Nephron progenitor cell (in vitro differentiated cells): ENCODE measurements at regions not wholly inside any gene's neighbourhood (a gene's known extent, or its start where the extent isn't known, plus 50 kb on each side); places are given as distances from the start of the nearest gene placed in this dataset.

Experiments
- DNase-seq: peaks from one replicate; pipeline ENCODE4 v3.0.0; 2021
- H3K27ac Mint-ChIP-seq: 2 replicates; pipeline ENCODE4 v1.8.0; 2021; ENCODE audit warnings: mild to moderate bottlenecking, moderate library complexity, mixed read lengths
- H3K27me3 Mint-ChIP-seq: 2 replicates; pipeline ENCODE4 v1.8.0; 2021; ENCODE audit warnings: mild to moderate bottlenecking, low read depth, mixed read lengths; ENCODE audit not compliant: poor library complexity
- H3K36me3 Mint-ChIP-seq: 2 replicates; pipeline ENCODE4 v1.8.0; 2021; ENCODE audit warnings: low read depth, mixed read lengths
- H3K4me1 Mint-ChIP-seq: 2 replicates; pipeline ENCODE4 v1.8.0; 2021; ENCODE audit warnings: mixed read lengths
- H3K4me3 Mint-ChIP-seq: 2 replicates; pipeline ENCODE4 v1.8.0; 2021; ENCODE audit warnings: mild to moderate bottlenecking, moderate library complexity, mixed read lengths
- H3K9me3 Mint-ChIP-seq: 2 replicates; pipeline ENCODE4 v1.8.0; 2021; ENCODE audit warnings: mild to moderate bottlenecking, moderate library complexity, mixed read lengths
- CTCF ChIP-seq: fragments of 200-600 bp; sonication (generic); IDR thresholded peaks from 2 replicates; pipeline ENCODE4 v1.5.0; 2021; ENCODE audit warnings: antibody characterized with exemption

- H3K9me3 Mint-ChIP-seq: no peaks in the 10 kb centered on the region
Observed at GRCh38 chr18:44507729-44508325, 172.9 kb upstream of the SETBP1 start.

GRCh38 chr18:44508474-44508873, 172.2 kb upstream of the SETBP1 start:
- Mint-ChIP-seq H3K27me3 (peaks cover 6% of the 10 kb centered on the region), H3K4me1 (no peaks in the 10 kb centered on the region), H3K27ac (no peak overlapping the region), H3K36me3 (no peaks in the 10 kb centered on the region), H3K9me3 (no peaks in the 10 kb centered on the region), H3K4me3 (no peak overlapping the region)
- TF ChIP-seq CTCF: no peak
- no peak for DNase-seq

More at GRCh38 chr18:44507729-44508325, 172.9 kb upstream of the SETBP1 start:
- Mint-ChIP-seq H3K27me3 (peaks cover 7% of the 10 kb centered on the region), H3K4me3 (no peak overlapping the region), H3K27ac (no peak overlapping the region), H3K4me1 (no peaks in the 10 kb centered on the region), H3K36me3 (no peaks in the 10 kb centered on the region)
- DNase-seq: no peak
- TF ChIP-seq CTCF: no peak

GRCh38 chr18:44509048-44509447, 171.6 kb upstream of the SETBP1 start:
- no peaks in the 10 kb centered on the region for H3K36me3 Mint-ChIP-seq
- no peaks in the 10 kb centered on the region for H3K9me3 Mint-ChIP-seq
- peaks cover 6% of the 10 kb centered on the region for H3K27me3 Mint-ChIP-seq
- H3K27ac Mint-ChIP-seq: no peak overlapping the region
- H3K4me3 Mint-ChIP-seq: no peak overlapping the region
- no peak for DNase-seq
- H3K4me1 Mint-ChIP-seq: no peaks in the 10 kb centered on the region
- TF ChIP-seq CTCF: no peak

- no peak for TF ChIP-seq CTCF
- DNase-seq: no peak
- no peak overlapping the region for H3K4me3 Mint-ChIP-seq
- no peaks in the 10 kb centered on the region for H3K4me1 Mint-ChIP-seq
- no peaks in the 10 kb centered on the region for H3K36me3 Mint-ChIP-seq
- H3K9me3 Mint-ChIP-seq: no peaks in the 10 kb centered on the region
- no peak overlapping the region for H3K27ac Mint-ChIP-seq
- peaks cover 6% of the 10 kb centered on the region for H3K27me3 Mint-ChIP-seq
Observed at GRCh38 chr18:44510390-44510789, 170.3 kb upstream of the SETBP1 start.

- H3K27me3 Mint-ChIP-seq: peaks cover 9% of the 10 kb centered on the region
- H3K4me3 Mint-ChIP-seq: no peak overlapping the region
- no peak for TF ChIP-seq CTCF
- H3K27ac Mint-ChIP-seq: no peak overlapping the region
- H3K9me3 Mint-ChIP-seq: no peaks in the 10 kb centered on the region
- DNase-seq: no peak
- H3K4me1 Mint-ChIP-seq: no peaks in the 10 kb centered on the region
- H3K36me3 Mint-ChIP-seq: no peaks in the 10 kb centered on the region
Observed at GRCh38 chr18:44513233-44513632, 167.5 kb upstream of the SETBP1 start.

GRCh38 chr18:44514106-44514505, 166.6 kb upstream of the SETBP1 start:
- Mint-ChIP-seq H3K4me3 (no peak overlapping the region), H3K27ac (no peak overlapping the region), H3K36me3 (no peaks in the 10 kb centered on the region), H3K27me3 (peaks cover 9% of the 10 kb centered on the region), H3K9me3 (no peaks in the 10 kb centered on the region), H3K4me1 (no peaks in the 10 kb centered on the region)
- DNase-seq: no peak
- no peak for TF ChIP-seq CTCF
